Activated CD8-positive, alpha-beta memory T cell treated with anti-CD3 and anti-CD28 coated beads, Interleukin-2, amount 10 ng/mL, durations not matched to agents 7 days and 5 days (primary cell): ENCODE measurements at regions not wholly inside any gene's neighbourhood (a gene's known extent, or its start where the extent isn't known, plus 50 kb on each side); places are given as distances from the start of the nearest gene placed in this dataset.

Source experiments
- ATAC-seq: fragments of 150-1000 bp; cut with Tn5 transposase; one replicate; pipeline ENCODE4 v1.10.0; 2021; ENCODE audit warnings: moderate library complexity
- CTCF ChIA-PET: fragments of 350-600 bp; sonication (Branson Sonifier 250); formaldehyde crosslinking; loops from one replicate; lab custom pipeline; 2021; ENCODE audit warnings: antibody characterized with exemption; lab: Charles Lee
- DNase-seq: peaks from one replicate; pipeline ENCODE4 v3.0.0-alpha.2; 2020
- H3K27ac Mint-ChIP-seq: one replicate; pipeline ENCODE4 v1.8.0; 2021; ENCODE audit warnings: mild to moderate bottlenecking, mixed read lengths
- H3K27me3 Mint-ChIP-seq: one replicate; pipeline ENCODE4 v1.8.0; 2021; ENCODE audit warnings: mixed read lengths
- H3K36me3 Mint-ChIP-seq: one replicate; pipeline ENCODE4 v1.8.0; 2021; ENCODE audit warnings: mild to moderate bottlenecking, mixed read lengths
- H3K4me1 Mint-ChIP-seq: one replicate; pipeline ENCODE4 v1.8.0; 2021; ENCODE audit warnings: mixed read lengths
- H3K4me3 Mint-ChIP-seq: one replicate; pipeline ENCODE4 v1.8.0; 2021; ENCODE audit warnings: mild to moderate bottlenecking, moderate library complexity, mixed read lengths
- H3K9me3 Mint-ChIP-seq: one replicate; pipeline ENCODE4 v1.8.0; 2022; ENCODE audit warnings: low read depth, mixed read lengths

- no peak overlapping the region for H3K4me3 Mint-ChIP-seq
- ATAC-seq, result no peak
- no peak overlapping the region for H3K27ac Mint-ChIP-seq
- DNase-seq, result peak; percentile 26
- CTCF ChIA-PET, result no interaction called here
- H3K36me3 Mint-ChIP-seq, result peaks cover 22% of the 10 kb centered on the region
- no peaks in the 10 kb centered on the region for H3K4me1 Mint-ChIP-seq
- no peaks in the 10 kb centered on the region for H3K9me3 Mint-ChIP-seq
- no peaks in the 10 kb centered on the region for H3K27me3 Mint-ChIP-seq
Measured at GRCh38 chr1:206417774-206418614, 52.3 kb upstream of the IKBKE start.

GRCh38 chr1:206419250-206419649 is 51.0 kb upstream of the IKBKE start:
- Mint-ChIP-seq H3K27ac (no peak overlapping the region), H3K27me3 (no peaks in the 10 kb centered on the region), H3K36me3 (peaks cover 26% of the 10 kb centered on the region), H3K4me1 (no peaks in the 10 kb centered on the region), H3K4me3 (no peak overlapping the region), H3K9me3 (no peaks in the 10 kb centered on the region)
- CTCF ChIA-PET, result no interaction called here
- DNase-seq, result peak; percentile 11
- no peak for ATAC-seq

DNA sequence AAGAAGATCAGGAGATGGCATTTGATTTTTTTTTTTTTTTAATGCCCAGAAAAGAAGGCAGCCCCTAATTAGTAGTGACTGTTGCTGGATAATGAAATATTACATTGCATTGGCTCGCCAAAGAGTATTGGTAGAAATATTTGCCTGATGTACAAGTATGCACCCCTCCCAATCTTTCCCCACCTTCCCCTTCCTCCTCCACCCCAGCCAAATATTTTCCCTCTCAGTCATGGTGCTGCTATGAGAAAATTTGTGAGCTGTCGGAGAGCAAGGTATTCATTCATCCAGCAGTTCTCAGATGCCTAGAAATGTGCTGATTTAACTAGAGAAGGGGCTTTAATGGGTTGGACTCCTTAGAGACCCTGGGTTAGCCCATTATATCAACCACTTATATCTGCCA is 50.5 kb upstream of the IKBKE start:
- H3K4me3 Mint-ChIP-seq, result no peak overlapping the region
- ATAC-seq, result no peak
- no peak overlapping the region for H3K27ac Mint-ChIP-seq
- DNase-seq, result peak; percentile 27
- H3K27me3 Mint-ChIP-seq, result no peaks in the 10 kb centered on the region
- H3K36me3 Mint-ChIP-seq, result peaks cover 27% of the 10 kb centered on the region
- CTCF ChIA-PET, result no interaction called here
- H3K4me1 Mint-ChIP-seq, result no peaks in the 10 kb centered on the region
- H3K9me3 Mint-ChIP-seq, result no peaks in the 10 kb centered on the region

DNA sequence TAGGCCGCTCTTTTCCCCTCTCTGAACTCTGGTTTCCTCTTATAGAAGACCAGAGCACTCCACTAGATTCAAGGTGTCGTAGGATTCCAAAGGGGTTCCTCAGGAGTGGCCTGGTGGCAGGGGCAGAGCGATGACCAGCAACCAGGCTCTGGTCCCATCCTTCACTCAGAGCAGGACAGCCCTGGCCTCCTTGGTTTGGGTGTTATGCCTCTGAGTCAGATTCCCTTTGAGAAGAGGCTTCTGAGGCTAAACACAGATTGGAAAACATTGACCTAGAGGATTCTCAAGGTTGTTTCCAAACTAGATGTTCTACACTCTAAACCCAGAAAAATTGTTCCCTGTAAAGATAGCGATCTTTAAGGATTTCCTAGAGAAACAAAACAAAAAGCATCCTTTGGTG is 49.8 kb upstream of the IKBKE start:
- H3K4me1 Mint-ChIP-seq, result no peaks in the 10 kb centered on the region
- peaks cover 27% of the 10 kb centered on the region for H3K36me3 Mint-ChIP-seq
- CTCF ChIA-PET, result no interaction called here
- H3K27ac Mint-ChIP-seq, result no peak overlapping the region
- H3K4me3 Mint-ChIP-seq, result no peak overlapping the region
- ATAC-seq (no peak), DNase-seq (peak; percentile 19)
- no peaks in the 10 kb centered on the region for H3K27me3 Mint-ChIP-seq
- no peaks in the 10 kb centered on the region for H3K9me3 Mint-ChIP-seq
